ENCODE measurements at regions not wholly inside any gene's neighbourhood (a gene's known extent, or its start where the extent isn't known, plus 50 kb on each side); places are given as distances from the start of the nearest gene placed in this dataset.
"Not testable (repeated sequence)": the region's sequence is repeated elsewhere in the genome, so short reads cannot be mapped to it uniquely, and the experiment has no call there.

DNA sequence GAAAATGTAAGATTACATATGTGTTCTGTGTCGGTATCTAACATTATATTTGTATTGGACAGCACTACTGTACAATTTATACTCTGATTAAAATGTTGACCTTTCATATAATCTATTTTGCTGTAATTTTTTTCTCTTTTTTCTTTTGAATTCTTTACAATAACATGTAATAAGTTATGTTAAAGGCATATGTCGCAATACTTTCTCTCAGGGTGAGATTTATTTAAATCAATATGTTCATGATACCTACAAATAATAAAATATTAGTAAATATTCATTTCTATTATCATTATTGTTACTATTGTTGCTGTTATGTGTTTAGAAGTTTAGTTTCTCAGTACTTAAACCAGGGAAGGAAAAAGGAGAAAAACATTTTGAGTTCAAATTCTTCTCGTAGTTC lies 807.4 kb downstream of the STIM2 start:
- ATAC-seq: no peak
- Mint-ChIP-seq H3K27ac (no peak overlapping the region), H3K4me1 (no peaks in the 10 kb centered on the region), H3K27me3 (no peaks in the 10 kb centered on the region), H3K36me3 (no peaks in the 10 kb centered on the region), H3K9me3 (ENCODE audit: low read depth) (no peaks in the 10 kb centered on the region), H3K4me3 (no peak overlapping the region)
- CTCF ChIA-PET: no interaction called here
- DNase-seq: no peak

DNA sequence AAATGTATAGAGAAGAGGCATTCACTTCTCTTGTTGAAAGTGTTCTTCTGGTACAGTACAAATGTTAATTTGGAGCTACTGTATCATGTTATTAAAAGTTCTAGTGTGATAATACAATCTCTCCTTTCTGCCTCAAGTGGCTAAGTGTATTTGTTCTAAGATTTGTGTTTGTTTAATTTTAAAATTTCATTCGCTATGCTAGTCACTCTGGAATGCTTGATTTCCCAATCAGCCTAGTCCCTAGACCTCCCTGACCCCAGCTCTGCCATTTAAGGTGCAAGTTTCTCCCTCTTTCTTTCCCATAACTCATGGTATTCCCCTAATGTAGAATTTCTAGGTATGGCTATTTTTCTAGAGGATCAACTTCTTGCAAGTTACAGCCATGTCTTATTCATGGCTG lies 817.4 kb downstream of the STIM2 start:
- no peak for ATAC-seq
- Mint-ChIP-seq H3K27me3 (no peaks in the 10 kb centered on the region), H3K9me3 (ENCODE audit: low read depth) (peaks cover 10% of the 10 kb centered on the region), H3K27ac (no peak overlapping the region), H3K36me3 (no peaks in the 10 kb centered on the region), H3K4me1 (no peaks in the 10 kb centered on the region), H3K4me3 (no peak overlapping the region)
- no peak for DNase-seq
- CTCF ChIA-PET: no interaction called here

DNA sequence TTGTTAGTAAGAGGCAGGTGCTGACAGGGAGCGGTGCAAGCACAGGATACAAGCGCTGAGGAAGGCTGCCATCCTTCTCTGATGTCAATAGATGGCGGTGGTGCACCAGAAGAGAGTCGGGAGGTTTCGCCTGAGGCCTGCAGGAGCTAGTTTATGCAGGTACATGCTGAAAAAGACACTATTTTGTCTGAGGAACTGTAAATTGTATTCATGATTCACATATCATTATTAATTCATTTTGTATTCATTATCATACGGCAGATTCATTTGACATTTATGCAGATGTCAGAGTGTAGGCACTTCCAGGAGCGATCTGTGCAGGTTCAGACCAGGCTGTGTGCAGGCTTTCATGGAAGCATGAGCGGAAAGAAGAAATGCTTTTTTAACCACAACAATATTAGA lies 824.0 kb downstream of the STIM2 start:
- Mint-ChIP-seq H3K27me3 (no peaks in the 10 kb centered on the region), H3K9me3 (ENCODE audit: low read depth) (no peaks in the 10 kb centered on the region), H3K27ac (no peak overlapping the region), H3K36me3 (no peaks in the 10 kb centered on the region), H3K4me1 (no peaks in the 10 kb centered on the region), H3K4me3 (no peak overlapping the region)
- ATAC-seq (no peak), DNase-seq (no peak)
- CTCF ChIA-PET: interaction anchor here (1.2 kb wide), 1 partner anchor 15 kb away, joined by 4 read pairs; no protein-coding TSS in a partner anchor

DNA sequence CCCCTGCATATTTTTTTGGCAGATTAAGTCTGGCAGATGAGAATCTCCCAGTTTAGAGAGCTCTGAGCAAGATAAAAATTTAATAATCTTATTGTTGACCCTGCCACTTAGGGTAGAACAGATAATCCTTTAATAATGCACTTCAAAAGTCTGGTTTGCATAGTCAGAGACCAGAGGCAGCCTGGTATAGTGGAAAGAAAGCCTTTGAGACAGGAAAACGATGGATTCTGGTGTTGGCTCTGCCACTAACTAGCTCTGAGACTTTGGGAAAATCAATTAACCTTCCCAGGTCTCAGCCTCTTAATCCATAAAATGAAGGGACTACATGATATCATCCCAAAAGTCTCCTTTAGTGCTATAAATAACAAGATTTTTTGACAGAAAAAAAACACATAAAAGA lies 824.5 kb downstream of the STIM2 start:
- CTCF ChIA-PET: interaction anchor here (1.2 kb wide), 1 partner anchor 14 kb away, joined by 4 read pairs; no protein-coding TSS in a partner anchor
- Mint-ChIP-seq H3K27me3 (no peaks in the 10 kb centered on the region), H3K4me3 (no peak overlapping the region), H3K36me3 (no peaks in the 10 kb centered on the region), H3K27ac (no peak overlapping the region), H3K4me1 (no peaks in the 10 kb centered on the region), H3K9me3 (ENCODE audit: low read depth) (no peaks in the 10 kb centered on the region)
- no peak for ATAC-seq
- DNase-seq: no peak

DNA sequence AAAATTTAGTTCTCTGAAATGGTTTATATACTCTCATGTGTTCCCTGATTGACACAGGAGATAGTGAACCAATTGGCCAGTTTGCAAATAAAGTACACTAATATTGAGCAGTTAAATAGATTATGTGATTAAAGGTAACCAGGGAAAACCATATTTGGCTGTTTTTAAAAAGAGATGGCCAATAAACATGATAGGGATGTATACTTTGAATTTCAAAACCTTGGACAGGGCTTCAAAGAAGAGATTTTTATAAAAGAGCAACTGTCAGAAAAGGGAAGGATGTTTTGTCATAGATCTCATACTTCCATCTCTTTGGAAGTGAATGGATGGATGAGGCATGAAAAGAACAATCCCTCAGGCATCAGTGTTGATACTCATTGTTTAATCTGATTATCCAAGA lies 825.3 kb downstream of the STIM2 start:
- Mint-ChIP-seq H3K36me3 (no peaks in the 10 kb centered on the region), H3K4me3 (no peak overlapping the region), H3K27ac (no peak overlapping the region), H3K9me3 (ENCODE audit: low read depth) (no peaks in the 10 kb centered on the region), H3K4me1 (no peaks in the 10 kb centered on the region), H3K27me3 (no peaks in the 10 kb centered on the region)
- DNase-seq (no peak), ATAC-seq (no peak)
- CTCF ChIA-PET: no interaction called here

DNA sequence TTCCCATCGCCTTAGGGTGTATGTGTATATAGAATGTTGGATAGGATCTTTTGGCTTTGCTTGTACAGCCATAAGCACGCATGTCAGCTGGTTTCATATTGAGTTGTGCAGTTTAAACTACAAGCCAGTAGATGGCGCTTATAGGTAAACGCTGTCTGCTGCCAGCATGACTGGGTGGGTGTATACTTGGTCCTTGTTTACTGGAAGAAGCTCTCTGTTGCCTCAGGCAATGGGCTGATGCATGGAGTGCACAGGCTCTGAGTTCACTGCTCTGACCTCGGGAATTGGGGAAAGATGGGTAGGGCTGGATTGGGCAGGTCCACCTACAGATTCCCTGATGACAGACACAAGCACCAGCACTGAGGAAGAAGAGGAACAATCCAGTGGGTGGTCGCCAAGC lies 831.5 kb downstream of the STIM2 start:
- no peak for DNase-seq
- H3K36me3 Mint-ChIP-seq: no peaks in the 10 kb centered on the region
- CTCF ChIA-PET: no interaction called here
- no peak overlapping the region for H3K4me3 Mint-ChIP-seq
- H3K27me3 Mint-ChIP-seq: no peaks in the 10 kb centered on the region
- H3K27ac Mint-ChIP-seq: no peak overlapping the region
- no peaks in the 10 kb centered on the region for H3K4me1 Mint-ChIP-seq
- ATAC-seq: no peak
- no peaks in the 10 kb centered on the region for H3K9me3 Mint-ChIP-seq (ENCODE audit: low read depth)

DNA sequence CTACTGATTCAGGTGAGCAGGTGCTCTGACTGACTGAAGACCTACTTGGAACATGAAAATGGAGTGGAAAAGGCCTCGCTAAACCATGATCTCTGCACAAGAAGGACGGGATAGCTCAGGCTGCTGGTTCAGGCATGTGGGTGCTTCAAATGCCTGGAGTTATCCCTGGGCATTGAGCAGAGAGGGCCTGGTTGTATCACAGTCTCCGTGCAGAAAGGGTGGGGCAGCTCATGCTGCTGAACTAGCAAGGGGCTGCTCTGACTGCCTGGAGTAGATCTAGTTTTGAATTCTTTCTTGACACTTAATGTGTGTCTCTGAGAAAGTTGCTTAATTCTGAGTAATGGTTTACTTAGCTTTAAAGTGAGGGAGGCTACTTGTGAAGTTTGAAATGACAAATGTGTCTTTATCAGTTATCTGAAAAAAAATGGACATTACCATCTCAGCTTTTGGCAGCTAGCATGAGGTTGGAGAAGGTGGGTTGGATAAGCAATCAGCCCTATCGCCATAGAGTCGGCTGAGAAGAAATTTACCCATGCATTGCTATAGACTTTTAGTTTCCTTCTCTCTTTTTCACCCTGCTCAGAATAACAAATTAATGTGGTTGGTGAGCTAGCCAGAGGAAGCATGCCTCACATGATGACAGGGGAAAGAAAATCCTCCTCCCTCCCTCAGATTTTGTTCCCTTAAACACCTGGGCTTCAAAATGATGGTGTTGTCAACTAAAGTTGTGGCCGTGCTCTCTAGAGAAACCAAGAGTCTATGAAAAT lies 832.4 kb downstream of the STIM2 start:
- no peaks in the 10 kb centered on the region for H3K36me3 Mint-ChIP-seq
- DNase-seq: no peak
- H3K9me3 Mint-ChIP-seq (ENCODE audit: low read depth): no peaks in the 10 kb centered on the region
- H3K27ac Mint-ChIP-seq: no peak overlapping the region
- CTCF ChIA-PET: no interaction called here
- no peak overlapping the region for H3K4me3 Mint-ChIP-seq
- no peaks in the 10 kb centered on the region for H3K4me1 Mint-ChIP-seq
- ATAC-seq: no peak
- no peaks in the 10 kb centered on the region for H3K27me3 Mint-ChIP-seq

DNA sequence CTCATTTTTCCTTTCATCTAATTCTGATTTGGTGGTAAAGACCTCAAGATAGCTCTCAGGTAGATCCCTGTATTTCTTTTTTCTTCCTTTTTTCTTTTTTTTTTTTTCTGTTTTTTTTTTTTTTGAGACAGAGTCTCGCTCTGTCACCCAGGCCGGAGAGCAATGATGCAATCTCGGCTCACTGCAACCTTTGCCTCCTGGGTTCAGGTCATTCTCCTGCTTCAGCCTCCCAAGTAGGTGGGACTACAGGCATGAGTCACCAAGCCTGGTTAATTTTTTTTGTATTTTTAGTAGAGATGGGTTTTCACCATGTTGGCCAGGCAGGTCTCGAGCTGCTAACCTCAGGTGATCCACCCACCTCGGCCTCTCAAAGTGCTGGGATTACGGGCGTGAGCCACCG lies 835.6 kb downstream of the STIM2 start:
- H3K36me3 Mint-ChIP-seq; H3K4me1 Mint-ChIP-seq; H3K27ac Mint-ChIP-seq; ATAC-seq; DNase-seq; H3K27me3 Mint-ChIP-seq; H3K4me3 Mint-ChIP-seq; CTCF ChIA-PET; H3K9me3 Mint-ChIP-seq (ENCODE audit: low read depth): not testable (repeated sequence)

DNA sequence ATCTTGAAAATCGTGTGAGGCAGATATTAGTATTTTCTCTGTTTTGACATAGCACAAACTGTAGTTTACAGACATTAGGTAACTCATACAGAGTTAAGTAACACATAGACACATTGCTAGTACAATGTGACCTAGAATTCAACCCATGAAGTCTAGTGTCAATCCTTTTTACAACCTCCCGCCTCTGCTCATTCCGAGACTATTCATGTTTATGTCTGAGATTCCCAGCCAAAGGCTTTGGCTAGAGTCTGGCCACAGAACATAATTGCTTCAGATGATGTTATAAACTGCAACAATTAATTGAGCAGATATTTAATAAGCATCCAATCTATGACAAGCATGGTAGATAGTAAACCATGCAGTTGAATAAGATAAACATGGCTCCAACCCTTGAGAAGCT lies 841.0 kb downstream of the STIM2 start:
- peaks cover 4% of the 10 kb centered on the region for H3K9me3 Mint-ChIP-seq (ENCODE audit: low read depth)
- H3K36me3 Mint-ChIP-seq: no peaks in the 10 kb centered on the region
- no peak for DNase-seq
- no peak overlapping the region for H3K27ac Mint-ChIP-seq
- no peaks in the 10 kb centered on the region for H3K27me3 Mint-ChIP-seq
- H3K4me3 Mint-ChIP-seq: no peak overlapping the region
- H3K4me1 Mint-ChIP-seq: no peaks in the 10 kb centered on the region
- CTCF ChIA-PET: no interaction called here
- ATAC-seq: no peak

DNA sequence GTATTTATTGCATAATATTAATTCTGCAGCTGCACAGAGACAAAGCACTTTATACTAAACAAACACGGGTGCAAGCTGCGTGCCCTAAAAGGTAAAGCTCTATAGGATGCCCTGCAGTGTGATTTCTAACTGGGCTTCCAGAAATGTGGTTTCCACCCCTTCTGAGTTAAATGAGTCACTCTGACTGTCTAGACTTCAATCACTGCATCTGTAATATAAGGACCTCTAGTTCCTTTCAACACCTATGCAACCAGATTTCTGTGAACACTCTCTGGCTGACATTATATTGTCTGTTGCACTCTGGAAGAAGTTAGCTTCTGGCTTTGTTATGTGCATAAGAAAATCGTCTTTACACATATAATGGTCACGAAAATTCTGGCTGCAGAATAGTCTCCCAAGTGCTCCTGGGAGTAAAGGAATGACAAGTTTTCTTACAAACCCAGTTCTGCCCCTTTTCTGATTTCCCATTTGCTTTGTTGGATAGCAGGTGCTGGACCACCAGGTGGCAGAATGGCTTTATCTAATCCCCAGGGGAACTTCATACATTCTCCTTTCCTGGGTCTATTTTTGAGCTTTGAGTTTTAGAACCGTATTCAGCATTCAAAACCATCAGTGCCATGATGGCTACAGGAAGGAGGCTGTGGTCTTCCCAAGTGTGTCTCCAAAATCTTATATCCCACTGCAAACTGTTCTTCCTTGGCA lies 842.2 kb downstream of the STIM2 start:
- DNase-seq (no peak), ATAC-seq (no peak)
- CTCF ChIA-PET: no interaction called here
- H3K9me3 Mint-ChIP-seq (ENCODE audit: low read depth): peaks cover 4% of the 10 kb centered on the region
- no peaks in the 10 kb centered on the region for H3K27me3 Mint-ChIP-seq
- no peak overlapping the region for H3K4me3 Mint-ChIP-seq
- H3K27ac Mint-ChIP-seq: no peak overlapping the region
- H3K36me3 Mint-ChIP-seq: no peaks in the 10 kb centered on the region
- H3K4me1 Mint-ChIP-seq: no peaks in the 10 kb centered on the region

DNA sequence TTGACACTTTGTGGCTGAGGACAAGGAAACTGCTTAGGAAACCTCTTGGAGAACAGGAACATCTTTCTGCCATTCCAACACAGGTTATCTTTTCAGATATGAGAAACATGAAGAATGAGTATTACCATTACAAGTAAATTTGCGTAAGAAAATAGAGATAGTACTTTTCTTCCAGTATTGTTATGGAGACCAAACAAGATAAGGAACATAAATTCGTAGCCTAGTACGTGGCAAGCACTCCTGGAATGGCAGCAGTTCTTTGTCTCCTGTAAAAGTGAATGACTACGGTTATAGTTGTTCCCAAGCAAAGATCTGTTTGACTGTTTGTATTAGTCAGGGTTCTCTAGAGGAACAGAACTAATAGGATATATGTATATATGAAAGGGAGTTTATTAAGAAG lies 843.1 kb downstream of the STIM2 start:
- Mint-ChIP-seq H3K4me3 (no peak overlapping the region), H3K36me3 (no peaks in the 10 kb centered on the region), H3K9me3 (ENCODE audit: low read depth) (peaks cover 4% of the 10 kb centered on the region), H3K27ac (no peak overlapping the region), H3K4me1 (no peaks in the 10 kb centered on the region), H3K27me3 (no peaks in the 10 kb centered on the region)
- CTCF ChIA-PET: no interaction called here
- DNase-seq (no peak), ATAC-seq (no peak)

DNA sequence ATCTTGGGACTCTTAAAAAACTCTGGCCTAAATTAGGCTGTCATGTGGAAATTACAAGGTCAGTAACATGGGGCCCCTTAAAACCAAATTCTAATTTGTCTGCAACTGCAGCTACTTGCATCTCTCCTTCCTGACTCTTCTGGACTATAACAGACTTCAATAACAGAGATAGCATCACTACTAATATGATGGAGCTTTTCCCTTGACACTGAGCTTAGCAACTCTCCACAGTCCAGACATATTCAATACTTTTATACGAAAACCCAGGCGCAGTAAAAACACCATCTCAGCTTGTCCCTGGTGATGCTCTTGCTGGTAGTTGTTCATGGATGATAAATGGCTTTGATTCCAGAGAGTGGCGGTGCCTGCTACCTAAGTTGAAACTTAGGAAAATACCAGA lies 850.4 kb downstream of the STIM2 start:
- no peak overlapping the region for H3K4me3 Mint-ChIP-seq
- ATAC-seq: no peak
- no peaks in the 10 kb centered on the region for H3K36me3 Mint-ChIP-seq
- H3K27me3 Mint-ChIP-seq: no peaks in the 10 kb centered on the region
- H3K4me1 Mint-ChIP-seq: no peaks in the 10 kb centered on the region
- H3K27ac Mint-ChIP-seq: no peak overlapping the region
- peaks cover 2% of the 10 kb centered on the region for H3K9me3 Mint-ChIP-seq (ENCODE audit: low read depth)
- DNase-seq: no peak
- CTCF ChIA-PET: no interaction called here

DNA sequence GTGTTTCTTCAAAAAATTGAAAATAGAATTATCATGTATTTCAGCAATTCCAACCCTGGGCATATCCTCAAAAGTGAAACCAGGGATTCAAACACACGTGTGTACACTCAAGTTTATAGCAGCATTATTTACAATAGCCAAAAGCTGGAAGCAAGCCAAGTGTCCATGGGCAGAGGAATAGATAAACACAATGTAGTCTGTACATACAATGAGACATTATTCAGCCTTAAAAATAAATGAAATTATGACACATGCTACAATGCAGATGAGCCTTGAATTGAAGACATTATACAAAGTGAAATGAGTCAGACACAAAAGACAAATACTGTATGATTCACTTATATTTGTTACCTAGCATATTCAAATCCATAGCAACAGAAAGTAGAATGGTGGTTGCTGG lies 853.4 kb downstream of the STIM2 start:
- Mint-ChIP-seq H3K4me3 (no peak overlapping the region), H3K27ac (no peak overlapping the region), H3K27me3 (no peaks in the 10 kb centered on the region), H3K9me3 (ENCODE audit: low read depth) (peaks cover 2% of the 10 kb centered on the region), H3K4me1 (no peaks in the 10 kb centered on the region), H3K36me3 (no peaks in the 10 kb centered on the region)
- DNase-seq (no peak), ATAC-seq (no peak)
- CTCF ChIA-PET: no interaction called here

DNA sequence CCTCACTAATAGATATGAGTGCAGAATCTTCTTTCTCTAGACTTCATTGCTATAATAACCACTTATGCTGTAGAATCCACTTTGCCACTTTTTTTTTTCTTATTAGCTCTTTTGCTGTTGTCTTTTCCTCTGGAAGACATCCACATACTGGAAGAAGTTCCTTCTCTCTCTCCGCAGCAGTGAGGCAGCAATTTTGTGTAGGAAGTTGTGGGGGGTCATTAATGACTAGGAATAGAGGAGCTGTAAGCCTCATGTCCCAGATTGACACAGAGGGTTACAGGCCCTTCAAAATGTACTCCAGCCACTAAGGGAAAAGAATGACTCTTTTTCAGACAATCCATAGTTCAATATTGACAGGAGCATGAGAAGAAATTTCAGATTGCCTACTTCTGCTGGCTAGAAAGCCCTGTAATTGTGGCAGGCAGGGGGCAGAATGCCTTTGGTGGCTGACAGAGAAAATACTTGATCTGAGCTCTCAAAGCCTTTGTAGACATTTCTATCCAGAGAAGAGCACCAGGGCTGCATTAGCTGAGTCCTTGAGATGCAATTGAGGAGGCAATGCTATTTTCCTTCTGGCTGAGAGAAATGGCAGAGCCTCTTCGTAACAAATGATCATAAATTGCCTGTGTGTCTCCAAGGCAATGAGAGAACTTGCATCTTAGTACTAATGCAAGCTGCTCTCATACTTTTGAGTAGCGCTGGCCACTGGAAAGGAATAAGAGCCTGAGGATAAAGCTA lies 856.2 kb downstream of the STIM2 start:
- no peak for ATAC-seq
- CTCF ChIA-PET: no interaction called here

More for the DNA sequence above, 856.2 kb downstream of the STIM2 start:
- H3K4me1 Mint-ChIP-seq: no peaks in the 10 kb centered on the region
- no peak overlapping the region for H3K27ac Mint-ChIP-seq
- H3K4me3 Mint-ChIP-seq: no peak overlapping the region
- peaks cover 5% of the 10 kb centered on the region for H3K9me3 Mint-ChIP-seq (ENCODE audit: low read depth)
- H3K36me3 Mint-ChIP-seq: no peaks in the 10 kb centered on the region
- no peaks in the 10 kb centered on the region for H3K27me3 Mint-ChIP-seq
- no peak for DNase-seq
